Ovary (tissue), 3 donors: ENCODE measurements at regions not wholly inside any gene's neighbourhood (a gene's known extent, or its start where the extent isn't known, plus 50 kb on each side); places are given as distances from the start of the nearest gene placed in this dataset.

ENCODE experiments used
- EP300 ChIP-seq: sonication (generic); formaldehyde crosslinking; IDR thresholded peaks from one replicate; pipeline ENCODE4 v1.6.1; 2017; ENCODE audit warnings: antibody characterized with exemption
- POLR2A ChIP-seq: fragments of 450-650 bp; IDR thresholded peaks from one replicate; pipeline ENCODE4 v1.6.1; 2017; ENCODE audit warnings: antibody characterized with exemption, mild to moderate bottlenecking, moderate library complexity
- TF ChIP-seq, protein P1 (sequence below), 3 donors: fragments of 450-650 bp in 2 of 3; fragments of 200-600 bp in 1 of 3; IDR thresholded peaks; one replicate each; pipeline versions ENCODE4 v1.5.1 to v1.8.0; 2016 to 2022; ENCODE audit warnings: antibody characterized with exemption in 3 of 3, mild to moderate bottlenecking in 1 of 3
- donor health status: DM: no; HTN: no; CAD: no.

GRCh38 chr4:165782623-165783022 lies 90.4 kb upstream of the TLL1 start:
- TF ChIP-seq, protein P1, sequence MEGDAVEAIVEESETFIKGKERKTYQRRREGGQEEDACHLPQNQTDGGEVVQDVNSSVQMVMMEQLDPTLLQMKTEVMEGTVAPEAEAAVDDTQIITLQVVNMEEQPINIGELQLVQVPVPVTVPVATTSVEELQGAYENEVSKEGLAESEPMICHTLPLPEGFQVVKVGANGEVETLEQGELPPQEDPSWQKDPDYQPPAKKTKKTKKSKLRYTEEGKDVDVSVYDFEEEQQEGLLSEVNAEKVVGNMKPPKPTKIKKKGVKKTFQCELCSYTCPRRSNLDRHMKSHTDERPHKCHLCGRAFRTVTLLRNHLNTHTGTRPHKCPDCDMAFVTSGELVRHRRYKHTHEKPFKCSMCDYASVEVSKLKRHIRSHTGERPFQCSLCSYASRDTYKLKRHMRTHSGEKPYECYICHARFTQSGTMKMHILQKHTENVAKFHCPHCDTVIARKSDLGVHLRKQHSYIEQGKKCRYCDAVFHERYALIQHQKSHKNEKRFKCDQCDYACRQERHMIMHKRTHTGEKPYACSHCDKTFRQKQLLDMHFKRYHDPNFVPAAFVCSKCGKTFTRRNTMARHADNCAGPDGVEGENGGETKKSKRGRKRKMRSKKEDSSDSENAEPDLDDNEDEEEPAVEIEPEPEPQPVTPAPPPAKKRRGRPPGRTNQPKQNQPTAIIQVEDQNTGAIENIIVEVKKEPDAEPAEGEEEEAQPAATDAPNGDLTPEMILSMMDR (IDR thresholded peaks at IDR 0.05), result no peak
- no peak for TF ChIP-seq POLR2A
- TF ChIP-seq EP300, result no peak
